GM12874 (cell line): ENCODE measurements at regions not wholly inside any gene's neighbourhood (a gene's known extent, or its start where the extent isn't known, plus 50 kb on each side); places are given as distances from the start of the nearest gene placed in this dataset.

Source experiments
- TF ChIP-seq, protein P1 (sequence below): IDR thresholded peaks from 2 replicates; pipeline ENCODE4 v1.5.1; 2011; ENCODE audit warnings: low read depth, mild to moderate bottlenecking, control low read depth, low read length, moderate library complexity; ENCODE audit not compliant: insufficient read depth

DNA sequence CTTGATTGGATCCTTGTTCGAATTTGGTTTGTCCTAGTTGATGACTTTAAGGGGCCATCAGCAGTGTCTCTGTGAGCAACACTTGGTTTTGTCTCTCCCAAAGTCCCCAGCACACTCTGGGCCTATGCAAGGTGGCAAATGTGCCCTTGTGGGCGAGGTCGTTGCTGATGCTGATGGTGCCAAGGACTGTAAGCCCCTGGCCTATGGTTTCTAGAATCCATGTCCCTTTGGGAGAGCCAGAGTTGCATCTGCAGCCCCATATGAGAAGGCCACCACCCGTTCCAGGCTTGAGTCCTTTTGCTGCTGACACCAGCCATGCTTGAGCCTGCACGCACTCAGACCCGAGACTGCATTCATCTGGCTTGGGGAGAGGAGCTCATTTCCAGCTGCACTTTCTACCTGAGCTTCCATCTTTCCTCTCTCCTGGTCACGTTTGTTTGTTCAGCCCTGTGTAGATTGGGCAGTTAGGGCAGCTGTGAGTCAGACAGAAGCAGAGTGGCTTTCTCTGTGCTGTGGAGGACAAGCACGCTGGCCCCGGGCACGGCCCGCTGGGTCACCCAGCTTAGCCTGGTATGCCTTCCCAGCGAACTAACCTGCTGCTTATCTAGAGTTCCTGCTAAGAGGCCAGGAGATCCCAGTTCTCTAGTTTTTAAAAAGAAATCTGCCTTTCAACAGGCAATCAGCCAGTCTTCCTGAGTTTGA is 52.1 kb upstream of the CSF3R start:
- TF ChIP-seq, protein P1, sequence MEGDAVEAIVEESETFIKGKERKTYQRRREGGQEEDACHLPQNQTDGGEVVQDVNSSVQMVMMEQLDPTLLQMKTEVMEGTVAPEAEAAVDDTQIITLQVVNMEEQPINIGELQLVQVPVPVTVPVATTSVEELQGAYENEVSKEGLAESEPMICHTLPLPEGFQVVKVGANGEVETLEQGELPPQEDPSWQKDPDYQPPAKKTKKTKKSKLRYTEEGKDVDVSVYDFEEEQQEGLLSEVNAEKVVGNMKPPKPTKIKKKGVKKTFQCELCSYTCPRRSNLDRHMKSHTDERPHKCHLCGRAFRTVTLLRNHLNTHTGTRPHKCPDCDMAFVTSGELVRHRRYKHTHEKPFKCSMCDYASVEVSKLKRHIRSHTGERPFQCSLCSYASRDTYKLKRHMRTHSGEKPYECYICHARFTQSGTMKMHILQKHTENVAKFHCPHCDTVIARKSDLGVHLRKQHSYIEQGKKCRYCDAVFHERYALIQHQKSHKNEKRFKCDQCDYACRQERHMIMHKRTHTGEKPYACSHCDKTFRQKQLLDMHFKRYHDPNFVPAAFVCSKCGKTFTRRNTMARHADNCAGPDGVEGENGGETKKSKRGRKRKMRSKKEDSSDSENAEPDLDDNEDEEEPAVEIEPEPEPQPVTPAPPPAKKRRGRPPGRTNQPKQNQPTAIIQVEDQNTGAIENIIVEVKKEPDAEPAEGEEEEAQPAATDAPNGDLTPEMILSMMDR = no peak

DNA sequence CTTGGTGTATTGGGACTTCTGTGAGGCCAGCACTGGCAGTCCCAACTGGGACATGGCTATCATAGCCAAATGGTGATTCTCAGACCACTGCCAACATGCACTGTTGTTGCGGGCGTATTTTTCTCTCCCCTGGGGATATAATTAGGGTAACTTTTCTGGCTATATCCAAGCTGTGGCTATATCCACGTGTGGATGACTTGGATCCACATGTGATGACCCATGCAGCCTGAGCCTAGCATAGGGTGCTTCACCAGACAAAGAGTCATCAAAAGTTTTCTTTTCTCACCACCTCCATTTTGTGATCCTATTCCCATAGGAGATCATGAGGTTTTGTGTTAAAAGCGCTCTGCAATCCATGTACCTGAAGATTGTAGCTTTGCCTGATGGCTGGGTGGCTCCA is 51.2 kb upstream of the CSF3R start:
- TF ChIP-seq, protein P1 = no peak

DNA sequence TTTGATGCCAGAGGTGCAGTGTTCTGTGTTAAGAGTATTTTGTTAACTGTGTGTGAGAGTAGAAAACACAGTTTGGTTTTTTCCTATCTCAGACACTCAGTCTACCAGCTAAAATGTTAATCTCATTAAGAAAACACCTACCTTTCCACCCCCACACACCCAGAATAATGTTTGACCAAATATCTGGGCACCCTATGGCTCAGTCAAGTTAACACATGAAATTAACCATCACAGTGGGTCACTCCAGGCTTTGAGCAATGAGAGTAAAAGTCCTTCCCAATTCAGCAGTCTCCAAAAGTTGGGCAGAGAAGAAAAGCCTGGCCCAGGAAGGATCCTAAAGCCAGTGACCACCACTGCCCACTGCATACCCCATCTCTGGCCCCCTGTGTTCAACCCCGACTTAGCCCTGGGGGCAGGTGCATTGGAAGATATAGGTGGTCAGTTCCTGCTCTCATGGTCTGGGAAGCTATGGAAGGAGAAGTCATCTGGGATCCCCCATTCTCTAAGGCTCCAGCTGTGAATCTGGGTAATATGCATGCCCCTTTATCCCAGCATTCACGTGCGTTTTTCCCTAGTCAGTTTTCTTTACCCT is 50.2 kb upstream of the CSF3R start:
- TF ChIP-seq, protein P1 = no peak
